A673 (cell line): ENCODE measurements at regions not wholly inside any gene's neighbourhood (a gene's known extent, or its start where the extent isn't known, plus 50 kb on each side); places are given as distances from the start of the nearest gene placed in this dataset.

Experiments
- BruUV-seq: library from RNA; stranded (reverse); fragments of 400-500 nt; replicated peaks from 2 replicates; lab custom pipeline; 2021; lab: Mats Ljungman, UMichigan
- CTCF ChIA-PET: fragments of 300-600 bp; sonication (Branson Sonifier 250); formaldehyde crosslinking; loops from one replicate; lab custom pipeline; 2022; ENCODE audit warnings: antibody characterized with exemption; lab: Charles Lee
- POLR2A ChIA-PET: fragments of 300-600 bp; sonication (Branson Sonifier 250); formaldehyde crosslinking; loops from one replicate; lab custom pipeline; 2022; ENCODE audit warnings: antibody characterized with exemption; ENCODE audit not compliant: low non-redundant PET; lab: Charles Lee
- DNase-seq: peaks from one replicate; pipeline ENCODE4 v3.0.0-alpha.2; 2015; ENCODE audit warnings: low spot score
- H3K27ac ChIP-seq: fragments of 200-600 bp; sonication (generic); 2 replicates; pipeline ENCODE4 v1.5.1; 2016; ENCODE audit warnings: mixed run types, low read depth, mild to moderate bottlenecking, mixed read lengths, antibody characterized with exemption, low read length; ENCODE audit not compliant: poor library complexity, severe bottlenecking
- H3K27me3 ChIP-seq: fragments of 200-600 bp; sonication (generic); replicated peaks from 2 replicates; pipeline ENCODE4 v1.6.1; 2017; ENCODE audit warnings: mixed run types, low read depth, mild to moderate bottlenecking, mixed read lengths, antibody characterized with exemption, low read length; ENCODE audit not compliant: insufficient read depth, poor library complexity
- H3K36me3 ChIP-seq: fragments of 200-600 bp; sonication (generic); 2 replicates; pipeline ENCODE4 v1.6.1; 2016; ENCODE audit warnings: mixed run types, mild to moderate bottlenecking, mixed read lengths, antibody characterized with exemption, low read length; ENCODE audit not compliant: insufficient read depth, poor library complexity, severe bottlenecking
- H3K4me1 ChIP-seq: fragments of 200-600 bp; sonication (generic); 2 replicates; pipeline ENCODE4 v1.6.1; 2017; ENCODE audit warnings: mixed run types, mild to moderate bottlenecking, mixed read lengths, antibody characterized with exemption, low read length; ENCODE audit not compliant: insufficient read depth, poor library complexity, severe bottlenecking
- H3K4me3 ChIP-seq: fragments of 200-600 bp; sonication (generic); 2 replicates; pipeline ENCODE4 v1.5.1; 2016; ENCODE audit warnings: low read depth, mixed run types, mild to moderate bottlenecking, mixed read lengths, low read length; ENCODE audit not compliant: poor library complexity, severe bottlenecking
- H3K9me3 ChIP-seq: fragments of 200-600 bp; sonication (generic); 2 replicates; pipeline ENCODE4 v1.6.1; 2016; ENCODE audit warnings: mixed run types, low read depth, mild to moderate bottlenecking, mixed read lengths, antibody characterized with exemption, low read length; ENCODE audit not compliant: poor library complexity, severe bottlenecking
- EZH2 ChIP-seq: fragments of 200-600 bp; sonication (generic); IDR thresholded peaks from 2 replicates; pipeline ENCODE4 v1.6.1; 2017; ENCODE audit warnings: borderline replicate concordance, low read depth, mild to moderate bottlenecking, mixed read lengths, antibody characterized with exemption, low read length; ENCODE audit not compliant: poor library complexity, severe bottlenecking
- intact Hi-C: fragments of 100-400 bp; cut with micrococcal nuclease; formaldehyde crosslinking; loops from one replicate; pipeline ENCODE4 v1.10.0; 2022; ENCODE audit not compliant: unreplicated experiment
- TF ChIP-seq, protein P1 (sequence below): fragments of 300-800, 200-600 bp; sonication (generic); conservative IDR thresholded peaks from 2 replicates; pipeline ENCODE4 v1.5.1; 2017; ENCODE audit warnings: low read depth, mild to moderate bottlenecking, antibody characterized with exemption, low read length, moderate library complexity, mixed read lengths

DNA sequence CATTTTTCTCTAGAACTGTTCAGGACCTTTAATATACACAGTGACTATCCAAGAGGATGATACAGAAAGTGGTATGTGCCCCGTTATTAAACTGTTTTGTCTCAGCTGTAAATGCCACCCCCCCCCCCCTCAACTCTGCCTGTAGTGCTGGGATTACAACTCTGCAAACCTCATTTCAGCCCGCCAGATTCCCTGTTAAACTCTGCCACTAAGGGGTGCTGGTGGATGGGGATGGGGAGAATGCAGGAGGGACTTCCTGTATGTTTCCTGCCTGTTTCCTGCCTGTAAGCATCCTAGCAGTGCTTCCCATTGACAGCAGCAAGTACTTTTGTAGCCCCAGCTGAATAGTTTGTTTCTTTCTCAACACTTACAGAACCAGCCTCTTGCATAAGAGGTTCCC lies 301.7 kb upstream of the RORA start:
- Histone ChIP-seq H3K36me3 (no peaks in the 10 kb centered on the region), H3K4me3 (no peak overlapping the region), H3K4me1 (no peaks in the 10 kb centered on the region), H3K9me3 (no peaks in the 10 kb centered on the region), H3K27me3 (no peaks in the 10 kb centered on the region), H3K27ac (no peak overlapping the region)
- ChIA-PET POLR2A (no interaction called here), CTCF (interaction anchor here (0.7 to 2.0 kb wide), 3 partner anchors 303 to 726 kb away, joined by 3 to 17 read pairs (median 4); no protein-coding TSS in a partner anchor)
- intact Hi-C loops: loop anchor here (1.0 kb wide), 1 partner anchor 304 kb away; no protein-coding TSS in a partner anchor
- no peak for TF ChIP-seq EZH2
- TF ChIP-seq, protein P1, sequence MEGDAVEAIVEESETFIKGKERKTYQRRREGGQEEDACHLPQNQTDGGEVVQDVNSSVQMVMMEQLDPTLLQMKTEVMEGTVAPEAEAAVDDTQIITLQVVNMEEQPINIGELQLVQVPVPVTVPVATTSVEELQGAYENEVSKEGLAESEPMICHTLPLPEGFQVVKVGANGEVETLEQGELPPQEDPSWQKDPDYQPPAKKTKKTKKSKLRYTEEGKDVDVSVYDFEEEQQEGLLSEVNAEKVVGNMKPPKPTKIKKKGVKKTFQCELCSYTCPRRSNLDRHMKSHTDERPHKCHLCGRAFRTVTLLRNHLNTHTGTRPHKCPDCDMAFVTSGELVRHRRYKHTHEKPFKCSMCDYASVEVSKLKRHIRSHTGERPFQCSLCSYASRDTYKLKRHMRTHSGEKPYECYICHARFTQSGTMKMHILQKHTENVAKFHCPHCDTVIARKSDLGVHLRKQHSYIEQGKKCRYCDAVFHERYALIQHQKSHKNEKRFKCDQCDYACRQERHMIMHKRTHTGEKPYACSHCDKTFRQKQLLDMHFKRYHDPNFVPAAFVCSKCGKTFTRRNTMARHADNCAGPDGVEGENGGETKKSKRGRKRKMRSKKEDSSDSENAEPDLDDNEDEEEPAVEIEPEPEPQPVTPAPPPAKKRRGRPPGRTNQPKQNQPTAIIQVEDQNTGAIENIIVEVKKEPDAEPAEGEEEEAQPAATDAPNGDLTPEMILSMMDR: peak; percentile 48
- peak; percentile 67 for DNase-seq
- BruUV-seq: no TSS peak

DNA sequence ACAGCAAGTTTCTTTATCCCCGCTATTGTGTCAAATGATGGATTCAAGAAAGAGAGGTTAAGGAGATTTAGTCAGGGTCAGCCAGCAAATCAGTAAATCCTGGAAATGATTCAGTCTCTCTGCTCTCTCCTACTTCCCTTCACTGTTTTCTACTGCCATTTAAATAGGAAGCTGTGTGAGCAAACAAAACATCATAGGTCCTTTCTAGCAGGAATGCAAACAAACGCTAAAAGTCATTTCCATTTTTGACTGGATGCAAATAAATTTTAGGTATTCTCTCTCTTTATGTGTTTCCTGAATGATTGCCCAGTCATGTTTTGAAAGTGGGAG lies 299.4 kb upstream of the RORA start:
- intact Hi-C loops: loop anchor here (10.0 kb wide), 1 partner anchor 364 kb away; no protein-coding TSS in a partner anchor
- no peak overlapping the region for H3K27ac ChIP-seq
- no peaks in the 10 kb centered on the region for H3K4me1 ChIP-seq
- CTCF ChIA-PET: interaction anchor here (0.9 kb wide), 1 partner anchor 306 kb away, joined by 4 read pairs; no protein-coding TSS in a partner anchor
- H3K4me3 ChIP-seq: no peak overlapping the region
- H3K36me3 ChIP-seq: no peaks in the 10 kb centered on the region
- no peaks in the 10 kb centered on the region for H3K9me3 ChIP-seq
- no peaks in the 10 kb centered on the region for H3K27me3 ChIP-seq
- POLR2A ChIA-PET: no interaction called here
- DNase-seq: no peak
- TF ChIP-seq, protein P1: no peak
- no peak for TF ChIP-seq EZH2
- BruUV-seq: no TSS peak

DNA sequence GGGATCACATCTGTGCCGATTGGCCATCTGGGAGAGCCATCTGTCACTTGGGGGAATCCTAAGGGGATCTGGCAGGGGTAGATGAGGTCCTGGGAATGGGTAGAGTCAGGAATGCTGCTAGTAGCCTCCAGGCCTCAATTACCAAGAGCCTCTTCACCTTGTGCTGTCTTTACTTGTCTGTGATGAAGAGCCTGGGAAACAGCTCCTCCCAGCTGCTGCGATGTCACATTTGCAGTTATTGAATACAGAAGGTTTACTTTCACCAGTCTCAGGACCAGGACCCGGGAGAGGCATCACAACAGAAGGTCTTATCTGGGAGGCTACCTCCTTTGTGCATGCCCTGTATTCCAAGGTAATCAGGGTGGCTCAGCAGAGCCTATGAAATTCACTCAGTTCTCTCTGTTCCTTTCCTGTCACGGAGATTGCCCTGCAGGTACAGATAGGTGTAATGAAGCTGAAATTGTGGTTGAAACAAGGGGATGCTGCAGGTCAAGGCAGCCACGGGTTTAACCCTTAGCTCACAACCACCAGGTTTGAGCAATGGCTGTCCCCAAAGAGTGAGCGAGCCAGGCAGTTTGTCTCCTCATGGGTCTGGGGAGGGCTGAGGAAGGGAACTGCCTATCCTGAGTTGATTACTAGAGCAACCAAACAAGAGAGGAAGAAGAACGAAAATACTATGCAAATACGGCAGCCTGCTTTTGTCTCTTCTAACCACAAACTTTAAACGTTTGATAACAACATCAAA lies 298.9 kb upstream of the RORA start:
- ChIA-PET CTCF (interaction anchor here (0.9 kb wide), 1 partner anchor 306 kb away, joined by 4 read pairs; no protein-coding TSS in a partner anchor), POLR2A (no interaction called here)
- Histone ChIP-seq H3K27me3 (no peaks in the 10 kb centered on the region), H3K4me3 (no peak overlapping the region), H3K9me3 (no peaks in the 10 kb centered on the region), H3K27ac (no peak overlapping the region), H3K4me1 (no peaks in the 10 kb centered on the region), H3K36me3 (no peaks in the 10 kb centered on the region)
- no TSS peak for BruUV-seq
- DNase-seq: no peak
- TF ChIP-seq, protein P1: no peak
- no peak for TF ChIP-seq EZH2
- intact Hi-C loops: loop anchor here (10.0 kb wide), 1 partner anchor 363 kb away; no protein-coding TSS in a partner anchor
